ENCODE measurements at regions not wholly inside any gene's neighbourhood (a gene's known extent, or its start where the extent isn't known, plus 50 kb on each side); places are given as distances from the start of the nearest gene placed in this dataset.

DNA sequence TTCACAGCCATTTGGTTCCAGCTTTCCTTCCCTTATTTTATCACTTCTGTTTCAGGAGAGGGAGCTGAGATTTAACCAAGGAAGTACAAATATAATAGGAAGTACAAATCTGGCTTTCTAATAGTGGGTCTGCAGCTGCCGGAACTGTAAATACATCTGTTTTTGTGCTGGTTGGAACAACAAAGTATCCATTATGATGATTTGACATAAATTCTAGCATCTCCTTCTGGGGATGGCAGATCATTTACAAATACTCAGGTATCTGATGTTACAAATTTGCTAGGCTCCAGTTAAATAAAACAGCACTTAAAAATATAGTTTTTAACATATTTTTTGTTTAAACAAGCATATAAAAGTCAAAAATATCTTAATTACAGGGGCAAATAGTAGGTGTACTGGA lies 131.3 kb upstream of the SMIM21 start:
- TF ChIP-seq, protein P1, sequence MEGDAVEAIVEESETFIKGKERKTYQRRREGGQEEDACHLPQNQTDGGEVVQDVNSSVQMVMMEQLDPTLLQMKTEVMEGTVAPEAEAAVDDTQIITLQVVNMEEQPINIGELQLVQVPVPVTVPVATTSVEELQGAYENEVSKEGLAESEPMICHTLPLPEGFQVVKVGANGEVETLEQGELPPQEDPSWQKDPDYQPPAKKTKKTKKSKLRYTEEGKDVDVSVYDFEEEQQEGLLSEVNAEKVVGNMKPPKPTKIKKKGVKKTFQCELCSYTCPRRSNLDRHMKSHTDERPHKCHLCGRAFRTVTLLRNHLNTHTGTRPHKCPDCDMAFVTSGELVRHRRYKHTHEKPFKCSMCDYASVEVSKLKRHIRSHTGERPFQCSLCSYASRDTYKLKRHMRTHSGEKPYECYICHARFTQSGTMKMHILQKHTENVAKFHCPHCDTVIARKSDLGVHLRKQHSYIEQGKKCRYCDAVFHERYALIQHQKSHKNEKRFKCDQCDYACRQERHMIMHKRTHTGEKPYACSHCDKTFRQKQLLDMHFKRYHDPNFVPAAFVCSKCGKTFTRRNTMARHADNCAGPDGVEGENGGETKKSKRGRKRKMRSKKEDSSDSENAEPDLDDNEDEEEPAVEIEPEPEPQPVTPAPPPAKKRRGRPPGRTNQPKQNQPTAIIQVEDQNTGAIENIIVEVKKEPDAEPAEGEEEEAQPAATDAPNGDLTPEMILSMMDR (IDR thresholded peaks at IDR 0.05; ENCODE audit: insufficient read depth, low read length): no peak
- no peak for TF ChIP-seq POLR2AphosphoS5 (IDR thresholded peaks at IDR 0.05; ENCODE audit: low read depth)

Measured in HL-60 (cell line).